ENCODE measurements at regions not wholly inside any gene's neighbourhood (a gene's known extent, or its start where the extent isn't known, plus 50 kb on each side); places are given as distances from the start of the nearest gene placed in this dataset.
A peak's percentile ranks its signal among the peaks of the same experiment; 100 is the strongest.
"Not testable (repeated sequence)": the region's sequence is repeated elsewhere in the genome, so short reads cannot be mapped to it uniquely, and the experiment has no call there.

- DNase-seq = no peak
Observed at GRCh38 chr7:68122801-68123200, 1126.2 kb downstream of the TYW1 start.

DNA sequence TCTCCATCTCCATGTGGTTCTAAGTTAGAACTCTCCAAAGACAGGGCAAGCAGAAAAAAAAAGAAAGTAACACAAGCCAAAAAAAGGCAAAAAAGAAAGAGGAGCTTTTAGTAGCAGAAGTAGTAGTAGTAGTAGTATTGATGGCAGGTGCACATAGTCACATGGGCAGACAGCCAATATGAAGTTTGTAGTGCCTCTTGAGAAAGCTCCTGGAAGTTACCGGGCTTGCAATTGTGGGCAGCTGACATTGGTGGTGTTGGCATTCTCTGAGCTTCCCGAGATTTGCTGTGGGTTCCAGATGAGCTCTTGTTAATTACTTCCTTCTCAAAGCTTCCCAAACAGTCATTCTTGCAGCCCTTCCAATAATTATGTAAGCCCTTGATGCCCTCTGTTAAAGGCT is 1128.5 kb downstream of the TYW1 start:
- no peak for DNase-seq

GRCh38 chr7:68133045-68133444 is 1136.4 kb downstream of the TYW1 start:
- no peak for DNase-seq

DNA sequence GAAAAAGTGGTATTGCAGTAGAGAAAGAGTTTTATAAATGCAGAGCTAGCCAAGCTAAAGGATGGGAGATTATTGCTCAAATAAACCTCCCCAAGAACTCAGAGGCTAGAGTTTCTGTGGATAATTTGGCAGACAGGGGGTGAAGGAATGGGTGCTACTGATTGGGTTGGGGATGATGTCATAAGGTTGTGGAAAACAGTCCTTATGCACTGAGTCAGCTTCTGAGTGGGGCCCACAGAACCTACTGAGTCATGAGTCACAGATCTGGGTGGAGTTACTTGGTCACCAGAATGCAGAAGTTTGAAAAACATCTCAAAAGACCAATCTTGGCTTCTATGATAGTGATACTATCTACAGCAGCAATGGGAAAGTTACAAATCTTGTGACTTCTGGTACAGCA is 1146.7 kb downstream of the TYW1 start:
- DNase-seq = no peak

GRCh38 chr7:68146983-68147382 is 1150.3 kb downstream of the TYW1 start:
- no peak for DNase-seq

GRCh38 chr7:68147614-68148238 is 1151.1 kb downstream of the TYW1 start:
- no peak for DNase-seq

- DNase-seq = no peak
Observed at GRCh38 chr7:68148440-68148839, 1151.8 kb downstream of the TYW1 start.

- DNase-seq = no peak
Observed at GRCh38 chr7:68152205-68152604, 1155.6 kb downstream of the TYW1 start.

- no peak for DNase-seq
Observed at GRCh38 chr7:68155676-68156075, 1159.0 kb downstream of the TYW1 start.

DNA sequence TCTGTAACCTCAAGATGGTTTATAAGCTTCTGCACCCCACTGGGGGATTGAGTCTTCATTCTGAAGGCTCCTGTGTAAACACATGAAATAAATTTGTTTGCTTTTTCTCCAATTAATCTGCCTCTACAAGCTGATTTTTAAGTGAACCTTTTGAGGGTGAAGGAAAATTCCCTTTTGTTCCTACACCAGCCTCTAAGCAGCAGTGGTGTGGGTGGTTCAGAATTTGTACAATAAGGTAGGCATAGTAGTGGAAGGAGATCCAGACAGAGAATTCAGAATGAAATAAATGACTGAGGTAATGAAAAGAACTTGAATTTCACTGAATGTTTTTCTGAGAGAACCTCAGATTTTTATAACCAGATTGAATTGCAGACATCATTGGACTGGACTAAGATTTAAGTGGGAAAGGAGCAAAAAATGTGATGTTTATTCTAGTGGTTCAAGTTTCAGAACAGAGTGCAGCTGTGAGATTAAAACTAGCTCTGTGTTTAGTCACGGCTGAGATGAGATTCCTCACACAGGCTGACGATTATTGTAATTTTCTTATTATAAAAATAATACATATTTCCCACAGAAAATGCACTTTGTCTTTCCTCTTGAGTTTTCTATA is 1162.2 kb downstream of the TYW1 start:
- DNase-seq = no peak

DNA sequence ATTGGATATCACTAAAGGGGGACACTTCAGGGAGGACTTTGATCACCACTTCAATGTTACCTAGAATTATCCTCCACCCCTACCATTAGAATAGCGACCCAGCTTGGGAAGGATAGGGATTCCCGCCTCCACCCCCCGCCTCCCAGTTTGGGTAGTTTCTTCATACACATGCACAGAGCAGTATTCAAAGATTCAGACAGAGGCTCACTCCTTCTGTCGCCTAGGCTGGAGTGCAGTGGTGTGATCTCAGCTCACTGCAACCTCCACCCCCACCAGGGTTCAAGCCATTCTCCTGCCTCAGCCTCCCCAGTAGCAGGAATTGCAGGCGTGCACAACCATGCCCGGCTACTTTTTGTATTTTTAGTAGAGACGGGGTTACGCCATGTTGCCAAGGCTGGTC is 1166.1 kb downstream of the TYW1 start:
- DNase-seq = no peak

DNA sequence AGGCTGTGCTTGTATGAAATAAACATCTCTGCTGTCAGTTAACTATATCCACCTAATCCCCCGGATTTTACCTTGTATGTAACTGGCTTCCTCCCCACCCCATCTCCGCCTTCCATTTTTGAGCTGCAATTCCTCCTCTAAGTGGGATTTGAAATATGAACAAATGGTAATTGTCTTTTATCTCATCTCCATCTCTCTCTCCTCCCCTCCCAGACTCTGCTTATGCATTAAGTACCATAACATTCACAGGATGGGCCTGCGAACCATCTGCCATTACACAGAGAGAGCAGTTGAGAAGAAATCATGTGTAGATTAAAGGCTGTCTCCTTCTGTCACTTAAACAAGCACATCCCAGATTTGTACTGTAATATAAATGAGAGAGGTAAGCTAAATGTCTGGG is 1169.9 kb downstream of the TYW1 start:
- no peak for DNase-seq

DNA sequence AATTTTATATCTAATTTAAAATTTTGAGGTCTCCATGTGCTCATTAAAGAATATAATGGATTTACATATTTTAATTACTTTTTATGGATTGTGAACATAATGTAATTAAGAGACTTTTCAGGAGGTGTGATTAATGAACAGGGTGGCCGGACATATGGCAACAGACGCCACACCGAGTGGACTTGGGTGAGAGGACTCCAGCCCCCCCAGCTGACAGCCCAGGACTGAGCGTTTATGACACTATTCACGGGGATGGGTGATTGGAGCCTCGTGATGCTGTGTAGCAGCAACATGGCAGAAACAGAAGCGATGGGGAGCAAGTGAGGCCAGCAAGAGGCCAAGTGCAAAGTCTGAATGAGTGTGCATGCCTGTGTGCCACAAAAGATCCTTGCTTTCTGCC is 1176.9 kb downstream of the TYW1 start:
- no peak for DNase-seq

- DNase-seq = peak; percentile 31
Observed at GRCh38 chr7:68176974-68177373, 1180.3 kb downstream of the TYW1 start.

GRCh38 chr7:68180761-68181160 is 1184.1 kb downstream of the TYW1 start:
- no peak for DNase-seq

DNA sequence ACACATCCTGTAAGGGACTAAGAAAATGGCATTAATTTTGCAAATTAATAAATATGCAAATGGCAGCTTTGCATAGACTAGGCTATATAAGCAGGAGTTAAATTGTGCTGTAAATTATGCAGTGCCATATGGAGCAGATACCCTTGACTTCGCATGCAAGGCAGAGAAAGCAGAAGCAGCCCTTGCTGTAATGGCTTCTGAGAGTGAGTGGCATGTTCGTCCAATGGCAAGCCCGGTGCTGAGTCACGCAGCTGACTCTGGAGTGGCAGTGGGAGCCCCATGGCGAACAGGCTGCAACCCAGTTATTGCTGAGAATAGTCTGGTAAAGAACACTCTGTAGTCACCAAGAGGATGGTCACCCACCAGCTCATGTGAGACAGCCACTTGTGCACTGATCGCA is 1186.5 kb downstream of the TYW1 start:
- no peak for DNase-seq

DNA sequence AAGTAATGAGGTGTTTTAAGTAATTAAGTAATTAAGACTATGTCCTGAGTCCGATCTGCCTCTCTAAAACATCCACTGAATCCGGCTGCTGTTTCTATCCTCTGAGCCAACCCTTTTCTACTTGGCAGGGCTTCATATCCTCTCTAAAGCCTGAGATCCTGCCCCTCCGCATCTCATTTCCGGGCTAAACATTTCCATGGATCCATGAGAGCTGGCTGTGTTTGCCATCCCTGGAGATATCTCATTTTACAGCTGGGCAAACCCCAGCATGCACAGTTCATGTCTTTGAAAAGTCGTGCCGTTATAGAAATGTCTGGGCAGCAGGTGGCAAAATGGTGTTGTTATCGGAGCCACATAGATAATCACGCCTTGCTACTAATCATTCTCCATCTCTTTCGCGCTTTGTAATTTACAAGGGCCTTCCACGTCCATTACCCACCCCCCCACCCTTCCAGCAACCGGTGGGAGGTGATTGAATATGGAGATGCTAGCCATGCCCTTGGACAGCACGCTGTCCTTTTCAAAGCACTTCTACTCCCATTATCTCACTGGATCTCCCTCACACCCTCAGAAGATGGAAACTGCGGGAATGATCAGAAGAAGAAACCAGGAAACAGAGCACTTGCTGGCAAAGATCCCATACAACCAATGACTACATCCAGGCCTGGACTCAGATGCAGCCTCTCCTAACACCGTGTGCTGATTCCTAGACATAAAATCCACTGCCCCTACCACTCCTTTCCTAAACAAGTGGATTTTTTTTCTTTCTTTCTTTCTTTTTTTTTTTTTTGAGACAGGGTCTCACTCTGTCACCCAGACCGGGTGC is 1189.2 kb downstream of the TYW1 start:
- no peak for DNase-seq

GRCh38 chr7:68187532-68187931 is 1190.9 kb downstream of the TYW1 start:
- no peak for DNase-seq

GRCh38 chr7:68192941-68193340 is 1196.3 kb downstream of the TYW1 start:
- no peak for DNase-seq

GRCh38 chr7:68195642-68196041 is 1199.0 kb downstream of the TYW1 start:
- not testable (repeated sequence) for DNase-seq

DNA sequence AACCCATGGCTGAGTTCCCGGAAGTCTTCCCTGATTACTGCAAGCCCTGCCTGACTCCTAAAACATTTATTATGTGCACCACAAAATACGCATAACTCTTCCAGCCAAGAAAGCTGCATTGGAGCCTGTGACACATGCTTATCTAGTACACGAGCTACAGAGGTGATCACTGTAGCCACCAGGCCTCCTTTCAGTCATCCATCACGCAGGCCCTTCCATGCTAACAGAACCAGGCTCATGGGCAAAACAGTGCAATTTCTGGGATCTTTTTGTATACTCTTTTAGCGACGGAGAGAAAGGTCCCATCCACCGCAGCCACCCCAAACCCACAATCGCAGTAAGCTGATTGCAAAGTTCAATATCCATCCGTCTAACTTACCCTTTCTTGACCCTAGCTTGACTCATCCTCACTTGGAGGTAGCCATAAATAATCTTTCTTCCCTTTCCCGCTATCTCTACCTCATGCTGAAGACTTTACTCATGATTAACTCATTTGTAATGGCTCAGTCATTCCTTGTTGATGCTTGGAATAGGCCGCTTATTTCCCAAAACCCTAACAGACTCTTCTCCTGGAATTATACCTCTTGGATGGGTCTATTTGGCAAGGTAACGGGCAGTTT is 1203.5 kb downstream of the TYW1 start:
- no peak for DNase-seq

DNA sequence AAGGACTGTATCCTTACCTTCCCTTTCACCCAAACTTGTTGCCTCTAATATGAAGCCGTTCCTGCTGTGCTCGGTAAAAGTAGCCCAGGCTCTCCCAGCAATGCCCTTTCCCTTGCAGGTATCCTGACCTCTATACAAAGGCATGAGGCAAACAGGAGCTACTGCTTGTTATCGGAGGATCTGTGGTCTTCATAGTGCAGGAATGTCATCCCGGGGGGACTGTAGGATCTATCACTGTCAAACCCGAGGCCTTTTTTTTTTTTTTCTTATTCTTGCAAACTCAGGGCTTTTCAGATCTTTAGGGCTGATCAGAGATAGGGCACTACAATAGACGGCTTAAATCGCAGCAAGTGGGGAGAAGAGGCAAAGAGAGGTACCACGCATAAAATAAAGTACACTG is 1206.6 kb downstream of the TYW1 start:
- no peak for DNase-seq

GRCh38 chr7:68205826-68206225 is 1209.2 kb downstream of the TYW1 start:
- DNase-seq = no peak

GRCh38 chr7:68206946-68207485 is 1210.4 kb downstream of the TYW1 start:
- DNase-seq = no peak
